HCT116 (cell line): ENCODE measurements at regions not wholly inside any gene's neighbourhood (a gene's known extent, or its start where the extent isn't known, plus 50 kb on each side); places are given as distances from the start of the nearest gene placed in this dataset.
"Not testable (repeated sequence)": the region's sequence is repeated elsewhere in the genome, so short reads cannot be mapped to it uniquely, and the experiment has no call there.

Experiments
- CTCF ChIP-seq, 3 experiments: fragments of 200-600 bp in 1 of 3; sonication (generic) in 1 of 3; IDR thresholded peaks in 2 of 3; conservative IDR thresholded peaks in 1 of 3; 2 replicates each; pipeline ENCODE4 v1.5.1; 2012 to 2017; ENCODE audit warnings: low read depth in 2 of 3, low read length in 2 of 3, antibody characterized with exemption in 1 of 3, borderline replicate concordance in 1 of 3, control low read depth in 1 of 3, mild to moderate bottlenecking in 1 of 3, mixed read lengths in 1 of 3, mixed run types in 1 of 3, moderate library complexity in 1 of 3; ENCODE audit not compliant: insufficient read depth in 1 of 3
- EGR1 ChIP-seq: IDR thresholded peaks from 2 replicates; pipeline ENCODE4 v1.6.1; 2012; ENCODE audit warnings: low read depth
- EZH2 ChIP-seq: fragments of 200-600 bp; sonication (generic); IDR thresholded peaks from 2 replicates; pipeline ENCODE4 v1.6.1; 2017; ENCODE audit warnings: antibody characterized with exemption, mixed run types
- EZH2phosphoT487 ChIP-seq: fragments of 200-600 bp; IDR thresholded peaks from 2 replicates; pipeline ENCODE4 v1.6.1; 2018; ENCODE audit warnings: antibody characterized with exemption, borderline replicate concordance
- MAX ChIP-seq: IDR thresholded peaks from 2 replicates; pipeline ENCODE4 v1.6.1; 2012
- POLR2A ChIP-seq: IDR thresholded peaks from 2 replicates; pipeline ENCODE4 v1.7.0; 2011; ENCODE audit warnings: borderline replicate concordance; ENCODE audit not compliant: insufficient read depth, insufficient read length; ENCODE audit errors: extremely low read depth
- POLR2AphosphoS5 ChIP-seq: IDR thresholded peaks from 2 replicates; pipeline ENCODE4 v1.6.1; 2011; ENCODE audit warnings: mild to moderate bottlenecking, low read depth, low read length, moderate library complexity
- RAD21 ChIP-seq: IDR thresholded peaks from 2 replicates; pipeline ENCODE4 v1.6.1; 2012; ENCODE audit warnings: low read depth, mild to moderate bottlenecking
- REST ChIP-seq: IDR thresholded peaks from 2 replicates; pipeline ENCODE4 v1.6.1; 2012; ENCODE audit warnings: low read depth
- TCF7L2 ChIP-seq: IDR thresholded peaks from 2 replicates; pipeline ENCODE4 v1.7.0; 2011; ENCODE audit warnings: borderline replicate concordance, inconsistent platforms; ENCODE audit not compliant: insufficient read depth, insufficient read length; ENCODE audit errors: extremely low read depth
- YY1 ChIP-seq: IDR thresholded peaks from 2 replicates; pipeline ENCODE4 v1.6.1; 2011; ENCODE audit warnings: low read length, low read depth, moderate library complexity, mild to moderate bottlenecking; ENCODE audit not compliant: insufficient replicate concordance; ENCODE audit errors: extremely low read depth
- ZBTB33 ChIP-seq: IDR thresholded peaks from 2 replicates; pipeline ENCODE4 v1.6.1; 2011; ENCODE audit warnings: mild to moderate bottlenecking, low read length, moderate library complexity; ENCODE audit not compliant: insufficient replicate concordance; ENCODE audit errors: extremely low read depth
- ZNF274 ChIP-seq: fragments of 200-500 bp; sonication (Bioruptor generic); IDR thresholded peaks from 2 replicates; pipeline ENCODE4 v1.6.1; 2014; ENCODE audit warnings: mild to moderate bottlenecking, low read depth, low read length, inconsistent platforms

- TF ChIP-seq EZH2; RAD21; CTCF (IDR thresholded peaks at IDR 0.05 in 2 of 3, conservative IDR thresholded peaks at IDR 0.05 in 1 of 3; ENCODE audit: borderline replicate concordance in 1 of 3, insufficient read depth in 1 of 3, low read depth in 2 of 3, low read length in 2 of 3); ZNF274; REST; YY1; POLR2A; TCF7L2; POLR2AphosphoS5; EZH2phosphoT487; EGR1; MAX; ZBTB33: not testable (repeated sequence)
Measured at GRCh38 chr18:35906291-35906690, 66.2 kb upstream of the RMP24 start.
